ENCODE measurements at regions not wholly inside any gene's neighbourhood (a gene's known extent, or its start where the extent isn't known, plus 50 kb on each side); places are given as distances from the start of the nearest gene placed in this dataset.
"Not testable (repeated sequence)": the region's sequence is repeated elsewhere in the genome, so short reads cannot be mapped to it uniquely, and the experiment has no call there.

DNA sequence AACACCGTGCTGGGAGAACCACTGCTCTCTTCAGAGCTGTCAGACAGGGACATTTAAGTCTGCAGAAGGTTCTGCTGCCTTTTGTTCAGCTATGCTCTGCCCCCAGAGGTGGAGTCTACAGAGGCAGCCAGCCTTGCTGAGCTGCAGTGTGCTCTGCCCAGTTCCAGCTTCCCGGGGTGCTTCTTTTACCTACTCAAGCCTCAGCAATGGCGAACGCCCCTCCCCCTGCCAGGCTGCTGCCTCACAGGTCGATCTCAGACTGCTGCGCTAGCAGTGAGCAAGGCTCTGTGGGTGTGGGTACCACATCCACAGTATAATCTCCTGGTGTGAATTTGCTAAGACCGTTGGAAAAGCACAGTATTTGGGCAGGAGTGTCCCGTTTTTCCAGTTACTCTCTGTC, 133.1 kb upstream of the PHYHIPL start:
- ATAC-seq; FAIRE-seq; H3K27me3 ChIP-seq (replicated peaks in 1 of 2; ENCODE audit: control insufficient read depth in 2 of 2, insufficient read depth in 2 of 2, low read length in 1 of 2); H3K36me3 ChIP-seq (ENCODE audit: control insufficient read depth in 2 of 2, insufficient read depth in 2 of 2, low read length in 1 of 2); H3K9ac ChIP-seq (ENCODE audit: control insufficient read depth, insufficient read depth, low read length); H3K27ac ChIP-seq (ENCODE audit: control insufficient read depth, insufficient read depth); H4K20me1 ChIP-seq (ENCODE audit: control insufficient read depth, insufficient read depth); H2AFZ ChIP-seq (ENCODE audit: control insufficient read depth, low read depth, low read length); H3K4me2 ChIP-seq (ENCODE audit: control insufficient read depth, insufficient read depth); BruUV-seq (replicated peaks); in situ Hi-C loops (cut with MboI); H3K9me3 ChIP-seq (replicated peaks; ENCODE audit: control insufficient read depth, insufficient read depth, low read length); DNase-seq (ENCODE audit: low read depth, low spot score); POLR2A ChIA-PET; intact Hi-C loops (cut with micrococcal nuclease; ENCODE audit: unreplicated experiment); H3K4me1 ChIP-seq (ENCODE audit: control insufficient read depth, insufficient read depth, low read length); H3K79me2 ChIP-seq (ENCODE audit: control insufficient read depth, insufficient read depth, low read length); H3K4me3 ChIP-seq: not testable (repeated sequence)
- WGBS (ENCODE audit: insufficient coverage, insufficient replicate concordance, low lambda C conversion rate, missing lambda C conversion rate) = 25% methylated on average over 6 of the region's 8 CpGs
- SMC1A ChIA-PET (ENCODE audit: uncharacterized antibody, unreplicated experiment) = interaction anchor here (1.0 to 5.9 kb wide), 7 partner anchors 17 to 71 kb away, joined by 3 to 55 read pairs (median 3); no protein-coding TSS in a partner anchor
- RAD21 ChIA-PET (ENCODE audit: unreplicated experiment) = interaction anchor here (1.2 to 9.8 kb wide), 4 partner anchors 40 to 90 kb away, joined by 3 to 139 read pairs (median 3); no protein-coding TSS in a partner anchor
- CTCF ChIA-PET = interaction anchor here (1.2 to 1.6 kb wide), 3 partner anchors 12 to 41 kb away, joined by 3 read pairs; no protein-coding TSS in a partner anchor

DNA sequence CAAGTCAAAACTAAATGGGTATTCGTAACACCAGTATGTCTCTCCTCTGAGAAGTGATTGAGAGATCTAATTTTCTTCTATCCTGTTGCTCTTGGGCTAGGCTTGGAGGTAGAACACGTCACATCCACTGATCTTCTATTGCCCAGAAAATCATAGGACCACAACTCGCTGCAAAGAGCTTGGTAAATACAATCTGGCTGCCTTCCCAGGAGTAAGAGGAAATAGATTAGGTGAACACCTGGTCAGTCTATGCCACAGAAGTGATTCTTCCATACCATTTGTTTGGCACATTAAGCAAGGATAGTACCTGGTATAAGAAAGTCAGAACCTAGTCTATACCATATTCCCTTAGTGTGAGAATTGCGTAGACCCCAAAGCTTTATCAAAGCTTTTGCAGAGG, 129.3 kb upstream of the PHYHIPL start:
- no peak overlapping the region for H3K4me3 ChIP-seq
- FAIRE-seq = no peak
- ATAC-seq = no peak
- H3K27ac ChIP-seq (ENCODE audit: control insufficient read depth, insufficient read depth) = peak overlapping the region; percentile 65
- in situ Hi-C loops (cut with MboI) (no loop called here), intact Hi-C loops (cut with micrococcal nuclease; ENCODE audit: unreplicated experiment) (loop anchor here (5.0 kb wide), 1 partner anchor 80 kb away; no protein-coding TSS in a partner anchor)
- H3K79me2 ChIP-seq (ENCODE audit: control insufficient read depth, insufficient read depth, low read length) = no peaks in the 10 kb centered on the region
- RAD21 ChIA-PET (ENCODE audit: unreplicated experiment) = interaction anchor here (0.9 to 9.8 kb wide), 39 partner anchors 9 to 190 kb away, joined by 3 to 139 read pairs (median 9); no protein-coding TSS in a partner anchor
- H4K20me1 ChIP-seq (ENCODE audit: control insufficient read depth, insufficient read depth) = no peaks in the 10 kb centered on the region
- WGBS (ENCODE audit: insufficient coverage, insufficient replicate concordance, low lambda C conversion rate, missing lambda C conversion rate) = 23% methylated on average over 4 of the region's 4 CpGs
- no TSS peak for BruUV-seq (replicated peaks)
- 0 out of 2 replicates have a peak overlapping the region, but pooled peaks have one; percentile 17 for H3K4me2 ChIP-seq (ENCODE audit: control insufficient read depth, insufficient read depth)
- H3K27me3 ChIP-seq (replicated peaks in 1 of 2; ENCODE audit: control insufficient read depth in 2 of 2, insufficient read depth in 2 of 2, low read length in 1 of 2) = no peaks in the 10 kb centered on the region; a peak in 1 of 4 replicates
- H3K9ac ChIP-seq (ENCODE audit: control insufficient read depth, insufficient read depth, low read length) = no peak overlapping the region
- H2AFZ ChIP-seq (ENCODE audit: control insufficient read depth, low read depth, low read length) = peak overlapping the region; percentile 12; the same call in 1 of the 2 replicates
- DNase-seq (ENCODE audit: low read depth, low spot score) = no peak
- CTCF ChIA-PET = interaction anchor here (0.6 to 2.6 kb wide), 19 partner anchors 11 to 244 kb away, joined by 3 to 17 read pairs (median 5); no protein-coding TSS in a partner anchor
- SMC1A ChIA-PET (ENCODE audit: uncharacterized antibody, unreplicated experiment) = interaction anchor here (0.8 to 6.8 kb wide), 38 partner anchors 8 to 135 kb away, joined by 3 to 104 read pairs (median 8); partner anchors contain the start of gene PHYHIPL
- no peaks in the 10 kb centered on the region for H3K36me3 ChIP-seq (ENCODE audit: control insufficient read depth in 2 of 2, insufficient read depth in 2 of 2, low read length in 1 of 2)
- POLR2A ChIA-PET = interaction anchor here (1.0 to 2.4 kb wide), 11 partner anchors 12 to 65 kb away, joined by 3 to 15 read pairs (median 6); no protein-coding TSS in a partner anchor
- H3K9me3 ChIP-seq (replicated peaks; ENCODE audit: control insufficient read depth, insufficient read depth, low read length) = peaks cover 12% of the 10 kb centered on the region
- peaks cover 15% of the 10 kb centered on the region for H3K4me1 ChIP-seq (ENCODE audit: control insufficient read depth, insufficient read depth, low read length)
- TF ChIP-seq, protein P1, sequence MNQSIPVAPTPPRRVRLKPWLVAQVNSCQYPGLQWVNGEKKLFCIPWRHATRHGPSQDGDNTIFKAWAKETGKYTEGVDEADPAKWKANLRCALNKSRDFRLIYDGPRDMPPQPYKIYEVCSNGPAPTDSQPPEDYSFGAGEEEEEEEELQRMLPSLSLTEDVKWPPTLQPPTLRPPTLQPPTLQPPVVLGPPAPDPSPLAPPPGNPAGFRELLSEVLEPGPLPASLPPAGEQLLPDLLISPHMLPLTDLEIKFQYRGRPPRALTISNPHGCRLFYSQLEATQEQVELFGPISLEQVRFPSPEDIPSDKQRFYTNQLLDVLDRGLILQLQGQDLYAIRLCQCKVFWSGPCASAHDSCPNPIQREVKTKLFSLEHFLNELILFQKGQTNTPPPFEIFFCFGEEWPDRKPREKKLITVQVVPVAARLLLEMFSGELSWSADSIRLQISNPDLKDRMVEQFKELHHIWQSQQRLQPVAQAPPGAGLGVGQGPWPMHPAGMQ (IDR thresholded peaks at IDR 0.05; ENCODE audit: borderline replicate concordance) = no peak
- TF ChIP-seq RUNX3 (IDR thresholded peaks at IDR 0.05; ENCODE audit: low read length) = no peak
- no peak for TF ChIP-seq ZNF622 (IDR thresholded peaks at IDR 0.05)
- TF ChIP-seq SIX5 (IDR thresholded peaks at IDR 0.05; ENCODE audit: low read depth, low read length, severe bottlenecking) = no peak
- TF ChIP-seq MTA3 (IDR thresholded peaks at IDR 0.05; ENCODE audit: borderline replicate concordance, low read length) = no peak
- TF ChIP-seq SMARCA5 (IDR thresholded peaks at IDR 0.05) = no peak
- TF ChIP-seq, protein P2, sequence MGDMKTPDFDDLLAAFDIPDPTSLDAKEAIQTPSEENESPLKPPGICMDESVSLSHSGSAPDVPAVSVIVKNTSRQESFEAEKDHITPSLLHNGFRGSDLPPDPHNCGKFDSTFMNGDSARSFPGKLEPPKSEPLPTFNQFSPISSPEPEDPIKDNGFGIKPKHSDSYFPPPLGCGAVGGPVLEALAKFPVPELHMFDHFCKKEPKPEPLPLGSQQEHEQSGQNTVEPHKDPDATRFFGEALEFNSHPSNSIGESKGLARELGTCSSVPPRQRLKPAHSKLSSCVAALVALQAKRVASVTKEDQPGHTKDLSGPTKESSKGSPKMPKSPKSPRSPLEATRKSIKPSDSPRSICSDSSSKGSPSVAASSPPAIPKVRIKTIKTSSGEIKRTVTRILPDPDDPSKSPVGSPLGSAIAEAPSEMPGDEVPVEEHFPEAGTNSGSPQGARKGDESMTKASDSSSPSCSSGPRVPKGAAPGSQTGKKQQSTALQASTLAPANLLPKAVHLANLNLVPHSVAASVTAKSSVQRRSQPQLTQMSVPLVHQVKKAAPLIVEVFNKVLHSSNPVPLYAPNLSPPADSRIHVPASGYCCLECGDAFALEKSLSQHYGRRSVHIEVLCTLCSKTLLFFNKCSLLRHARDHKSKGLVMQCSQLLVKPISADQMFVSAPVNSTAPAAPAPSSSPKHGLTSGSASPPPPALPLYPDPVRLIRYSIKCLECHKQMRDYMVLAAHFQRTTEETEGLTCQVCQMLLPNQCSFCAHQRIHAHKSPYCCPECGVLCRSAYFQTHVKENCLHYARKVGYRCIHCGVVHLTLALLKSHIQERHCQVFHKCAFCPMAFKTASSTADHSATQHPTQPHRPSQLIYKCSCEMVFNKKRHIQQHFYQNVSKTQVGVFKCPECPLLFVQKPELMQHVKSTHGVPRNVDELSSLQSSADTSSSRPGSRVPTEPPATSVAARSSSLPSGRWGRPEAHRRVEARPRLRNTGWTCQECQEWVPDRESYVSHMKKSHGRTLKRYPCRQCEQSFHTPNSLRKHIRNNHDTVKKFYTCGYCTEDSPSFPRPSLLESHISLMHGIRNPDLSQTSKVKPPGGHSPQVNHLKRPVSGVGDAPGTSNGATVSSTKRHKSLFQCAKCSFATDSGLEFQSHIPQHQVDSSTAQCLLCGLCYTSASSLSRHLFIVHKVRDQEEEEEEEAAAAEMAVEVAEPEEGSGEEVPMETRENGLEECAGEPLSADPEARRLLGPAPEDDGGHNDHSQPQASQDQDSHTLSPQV (IDR thresholded peaks at IDR 0.05) = no peak
- TF ChIP-seq RAD21 (IDR thresholded peaks at IDR 0.05; ENCODE audit: insufficient read depth, low read depth, low read length) = no peak
- TF ChIP-seq CBFB (IDR thresholded peaks at IDR 0.05; ENCODE audit: low read depth) = no peak
- TF ChIP-seq TAF1 (IDR thresholded peaks at IDR 0.05; ENCODE audit: borderline replicate concordance, low read depth, low read length) = no peak

All from GM12878 (cell line).